Muscle of arm (tissue), 1 donor: ENCODE measurements at regions not wholly inside any gene's neighbourhood (a gene's known extent, or its start where the extent isn't known, plus 50 kb on each side); places are given as distances from the start of the nearest gene placed in this dataset.

Experiments
- DNase-seq: peaks from one replicate; pipeline ENCODE4 v3.0.0-alpha.2; 2013

- no peak for DNase-seq
These were observed 262.1 kb downstream of the PTPRU start for GRCh38 chr1:29498126-29499103.

GRCh38 chr1:29497395-29498125, 261.2 kb downstream of the PTPRU start:
- DNase-seq = no peak

- no peak for DNase-seq
These were observed 260.4 kb downstream of the PTPRU start for GRCh38 chr1:29496701-29497100.

- DNase-seq = no peak
These were observed 254.0 kb downstream of the PTPRU start for GRCh38 chr1:29490204-29490934.

- DNase-seq = no peak
These were observed 253.1 kb downstream of the PTPRU start for GRCh38 chr1:29489471-29489870.

- DNase-seq = no peak
These were observed 252.5 kb downstream of the PTPRU start for GRCh38 chr1:29488794-29489311.

- no peak for DNase-seq
These were observed 251.9 kb downstream of the PTPRU start for GRCh38 chr1:29488086-29488793.

GRCh38 chr1:29487291-29487690, 251.0 kb downstream of the PTPRU start:
- DNase-seq = no peak

- no peak for DNase-seq
These were observed 249.0 kb downstream of the PTPRU start for GRCh38 chr1:29485096-29485925.

- no peak for DNase-seq
These were observed 246.7 kb downstream of the PTPRU start for GRCh38 chr1:29482991-29483390.

GRCh38 chr1:29482064-29482463, 245.7 kb downstream of the PTPRU start:
- no peak for DNase-seq

GRCh38 chr1:29481031-29481430, 244.7 kb downstream of the PTPRU start:
- DNase-seq = no peak

GRCh38 chr1:29478879-29479278, 242.6 kb downstream of the PTPRU start:
- no peak for DNase-seq

- DNase-seq = no peak
These were observed 241.9 kb downstream of the PTPRU start for GRCh38 chr1:29478151-29478791.

GRCh38 chr1:29475326-29475725, 239.0 kb downstream of the PTPRU start:
- DNase-seq = no peak

GRCh38 chr1:29474274-29475244, 238.2 kb downstream of the PTPRU start:
- DNase-seq = no peak

GRCh38 chr1:29473161-29473855, 237.0 kb downstream of the PTPRU start:
- no peak for DNase-seq
